ENCODE measurements at regions not wholly inside any gene's neighbourhood (a gene's known extent, or its start where the extent isn't known, plus 50 kb on each side); places are given as distances from the start of the nearest gene placed in this dataset.
A peak's percentile ranks its signal among the peaks of the same experiment; 100 is the strongest.

DNA sequence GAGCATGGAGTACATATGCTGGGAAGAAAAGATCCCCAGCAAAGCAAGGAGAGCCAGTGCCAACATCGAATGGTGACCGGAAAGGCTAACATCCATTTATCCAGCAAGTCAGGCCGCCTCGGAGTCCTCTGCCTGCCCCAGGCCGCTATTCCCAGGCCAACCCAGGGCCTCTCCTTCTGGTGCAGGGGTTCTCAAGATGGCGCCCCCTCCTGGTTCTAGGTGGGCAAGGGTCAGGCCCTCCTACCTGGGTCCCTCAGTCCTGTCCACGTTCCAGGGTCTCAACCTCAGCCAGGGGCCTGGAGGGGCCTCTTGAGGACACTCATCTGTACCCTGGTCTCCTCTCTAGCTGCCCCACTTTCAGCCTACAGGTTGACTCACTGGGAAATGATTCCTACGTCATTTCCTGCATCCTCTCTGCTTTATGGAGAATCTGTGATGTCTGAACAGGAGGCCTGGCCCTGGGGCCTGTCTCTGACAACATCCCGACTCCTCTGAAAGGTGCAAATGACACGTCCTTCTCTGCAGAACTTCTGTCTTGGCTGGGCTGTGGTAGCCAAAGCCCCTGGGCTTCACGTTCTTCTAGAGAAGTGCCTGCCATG, 145.3 kb downstream of the PSMG1 start:
- Histone ChIP-seq H4K8ac (ENCODE audit: low read depth, low read length) (no peak overlapping the region), H2BK5ac (ENCODE audit: low read length) (no peak overlapping the region), H3K4me1 (ENCODE audit: control insufficient read depth in 2 of 2, insufficient read depth in 1 of 2, low read depth in 1 of 2, low read length in 2 of 2) (peaks cover 0 to 1% of the 10 kb centered on the region in 2 donors), H3K9me3 (replicated peaks in 1 of 2; ENCODE audit: control insufficient read depth in 2 of 2, insufficient read depth in 1 of 2, low read depth in 1 of 2, low read length in 2 of 2) (no peaks in the 10 kb centered on the region), H2BK12ac (ENCODE audit: low read length) (no peak overlapping the region), H3K27me3 (ENCODE audit: control insufficient read depth in 3 of 3, insufficient read depth in 3 of 3, low read depth in 1 of 3, low read length in 3 of 3) (no peaks in the 10 kb centered on the region), H3K4me3 (ENCODE audit: low read length in 2 of 2) (no peak overlapping the region), H3K23ac (ENCODE audit: low read depth, low read length, poor library complexity) (no peak overlapping the region), H2BK15ac (ENCODE audit: low read length) (no peak overlapping the region), H3K79me1 (ENCODE audit: low read depth, low read length) (no peaks in the 10 kb centered on the region), H3K27ac (replicated peaks; ENCODE audit: low read length) (no peak overlapping the region), H2AFZ (ENCODE audit: low read length) (peak overlapping the region; percentile 28), H3K18ac (ENCODE audit: low read length) (peak overlapping the region; percentile 22), H3K4me2 (ENCODE audit: insufficient read depth, low read length, poor library complexity, severe bottlenecking) (no peak overlapping the region), H2AK5ac (ENCODE audit: low read depth, low read length) (peak overlapping the region; percentile 15), H3K9ac (ENCODE audit: low read depth, low read length, poor library complexity) (no peak overlapping the region), H3K4ac (ENCODE audit: low read length) (no peak overlapping the region), H3K36me3 (replicated peaks in 1 of 2; ENCODE audit: control insufficient read depth in 2 of 2, insufficient read depth in 2 of 2, low read length in 2 of 2) (no peaks in the 10 kb centered on the region), H2BK120ac (ENCODE audit: low read depth, low read length) (no peak overlapping the region), H3K14ac (ENCODE audit: low read length) (no peak overlapping the region), H4K91ac (ENCODE audit: low read depth, low read length, poor library complexity) (no peak overlapping the region)
- WGBS, 2 donors (ENCODE audit: extremely low coverage in 2 of 2, insufficient read length in 2 of 2, insufficient replicate concordance in 1 of 2) = no CpG with 5 or more reads among the region's 11 CpGs
- DNase-seq (ENCODE audit: low spot score) = no peak

DNA sequence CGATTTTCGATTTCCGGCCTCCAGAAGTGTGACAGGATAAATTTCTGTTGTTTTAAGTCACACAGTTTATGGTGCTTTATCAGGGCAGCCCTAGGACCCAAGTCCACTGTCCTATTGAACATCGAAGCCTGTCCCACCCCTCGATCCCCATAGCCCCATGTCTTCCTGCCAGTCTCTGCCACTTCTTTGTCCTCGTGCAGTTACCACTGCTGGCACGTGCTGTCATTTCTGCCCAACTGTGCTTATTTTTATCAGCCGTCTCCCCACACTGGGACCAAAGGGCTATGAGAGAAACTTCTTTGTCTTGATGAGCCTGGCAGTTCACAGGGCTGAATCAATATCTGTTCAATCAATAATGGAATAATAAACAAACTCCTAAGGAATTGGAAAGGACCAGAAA, 146.7 kb downstream of the PSMG1 start:
- DNase-seq (ENCODE audit: low spot score) = no peak
- Histone ChIP-seq H2BK5ac (ENCODE audit: low read length) (no peak overlapping the region), H3K4me2 (ENCODE audit: insufficient read depth, low read length, poor library complexity, severe bottlenecking) (no peak overlapping the region), H4K91ac (ENCODE audit: low read depth, low read length, poor library complexity) (no peak overlapping the region), H3K18ac (ENCODE audit: low read length) (no peak overlapping the region), H3K79me1 (ENCODE audit: low read depth, low read length) (no peaks in the 10 kb centered on the region), H3K27ac (replicated peaks; ENCODE audit: low read length) (no peak overlapping the region), H2AFZ (ENCODE audit: low read length) (no peak overlapping the region), H3K27me3 (ENCODE audit: control insufficient read depth in 3 of 3, insufficient read depth in 3 of 3, low read depth in 1 of 3, low read length in 3 of 3) (no peaks in the 10 kb centered on the region), H3K4me3 (ENCODE audit: low read length in 2 of 2) (no peak overlapping the region), H3K36me3 (replicated peaks in 1 of 2; ENCODE audit: control insufficient read depth in 2 of 2, insufficient read depth in 2 of 2, low read length in 2 of 2) (no peaks in the 10 kb centered on the region), H2BK120ac (ENCODE audit: low read depth, low read length) (no peak overlapping the region), H3K23ac (ENCODE audit: low read depth, low read length, poor library complexity) (no peak overlapping the region), H3K4me1 (ENCODE audit: control insufficient read depth in 2 of 2, insufficient read depth in 1 of 2, low read depth in 1 of 2, low read length in 2 of 2) (peaks cover 0 to 1% of the 10 kb centered on the region in 2 donors), H4K8ac (ENCODE audit: low read depth, low read length) (no peak overlapping the region), H3K14ac (ENCODE audit: low read length) (no peak overlapping the region), H2BK12ac (ENCODE audit: low read length) (no peak overlapping the region), H3K4ac (ENCODE audit: low read length) (no peak overlapping the region), H3K9me3 (replicated peaks in 1 of 2; ENCODE audit: control insufficient read depth in 2 of 2, insufficient read depth in 1 of 2, low read depth in 1 of 2, low read length in 2 of 2) (no peaks in the 10 kb centered on the region), H2BK15ac (ENCODE audit: low read length) (no peak overlapping the region), H3K9ac (ENCODE audit: low read depth, low read length, poor library complexity) (no peak overlapping the region), H2AK5ac (ENCODE audit: low read depth, low read length) (no peak overlapping the region)
- no CpG with 5 or more reads among the region's 8 CpGs for WGBS, 2 donors (ENCODE audit: extremely low coverage in 2 of 2, insufficient read length in 2 of 2, insufficient replicate concordance in 1 of 2)

DNA sequence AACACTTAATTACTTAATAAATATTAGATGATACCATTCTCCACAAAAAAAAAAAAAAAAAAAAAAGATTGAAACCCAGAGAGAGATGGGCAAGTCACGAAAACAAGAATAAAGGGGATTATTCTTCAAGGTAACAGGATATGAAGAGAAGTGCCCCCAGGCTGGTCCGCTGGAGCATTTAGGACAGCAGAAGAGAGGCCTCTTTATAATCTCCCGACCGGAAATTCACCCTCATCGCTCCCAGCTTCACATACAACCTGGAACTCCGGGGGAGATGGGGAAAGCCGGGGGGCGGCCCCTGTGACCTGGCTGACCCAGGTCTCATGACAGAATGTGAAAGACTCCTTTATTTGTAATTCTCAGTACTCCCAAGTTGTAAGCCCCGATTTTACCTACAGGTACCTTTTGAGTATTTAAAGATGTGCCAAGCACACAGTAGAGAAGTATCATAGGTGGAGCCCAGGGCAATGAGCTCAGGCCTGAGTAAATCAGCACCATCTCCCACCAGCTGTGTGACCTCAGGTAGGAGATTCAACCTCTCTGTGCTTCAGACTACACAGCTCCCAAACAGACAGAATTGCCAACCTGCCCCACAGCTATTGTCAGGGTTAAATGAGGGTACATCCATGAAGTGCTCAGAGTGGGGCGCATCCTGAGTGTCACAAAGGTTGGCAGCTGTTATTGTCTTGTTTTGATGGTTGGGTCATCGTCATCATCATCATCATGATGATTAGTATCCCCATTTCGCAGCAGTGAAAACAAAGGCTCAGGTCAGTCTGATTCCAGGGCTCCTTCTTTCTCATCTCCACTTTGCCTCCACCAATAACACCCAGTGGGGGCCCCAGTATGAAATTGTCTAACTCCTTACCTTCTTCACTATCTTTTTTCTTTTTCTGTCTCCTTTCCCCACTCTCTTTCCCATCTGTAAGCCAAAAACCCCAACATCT, 148.4 kb downstream of the PSMG1 start:
- H3K36me3 ChIP-seq (replicated peaks in 1 of 2; ENCODE audit: control insufficient read depth in 2 of 2, insufficient read depth in 2 of 2, low read length in 2 of 2) = no peaks in the 10 kb centered on the region
- peaks cover 0 to 1% of the 10 kb centered on the region in 2 donors for H3K4me1 ChIP-seq (ENCODE audit: control insufficient read depth in 2 of 2, insufficient read depth in 1 of 2, low read depth in 1 of 2, low read length in 2 of 2)
- H2BK5ac ChIP-seq (ENCODE audit: low read length) = no peak overlapping the region
- H3K9ac ChIP-seq (ENCODE audit: low read depth, low read length, poor library complexity) = no peak overlapping the region
- DNase-seq (ENCODE audit: low spot score) = no peak
- no peak overlapping the region for H3K4ac ChIP-seq (ENCODE audit: low read length)
- no peak overlapping the region for H4K91ac ChIP-seq (ENCODE audit: low read depth, low read length, poor library complexity)
- WGBS, 2 donors (ENCODE audit: extremely low coverage in 2 of 2, insufficient read length in 2 of 2, insufficient replicate concordance in 1 of 2) = no CpG with 5 or more reads among the region's 12 CpGs
- H3K18ac ChIP-seq (ENCODE audit: low read length) = no peak overlapping the region
- no peaks in the 10 kb centered on the region for H3K9me3 ChIP-seq (replicated peaks in 1 of 2; ENCODE audit: control insufficient read depth in 2 of 2, insufficient read depth in 1 of 2, low read depth in 1 of 2, low read length in 2 of 2)
- H2AK5ac ChIP-seq (ENCODE audit: low read depth, low read length) = peak overlapping the region; percentile 44
- H3K23ac ChIP-seq (ENCODE audit: low read depth, low read length, poor library complexity) = no peak overlapping the region
- H2BK15ac ChIP-seq (ENCODE audit: low read length) = no peak overlapping the region
- H2BK120ac ChIP-seq (ENCODE audit: low read depth, low read length) = no peak overlapping the region
- H3K27ac ChIP-seq (replicated peaks; ENCODE audit: low read length) = no peak overlapping the region
- no peak overlapping the region for H2AFZ ChIP-seq (ENCODE audit: low read length)
- H3K14ac ChIP-seq (ENCODE audit: low read length) = no peak overlapping the region
- H3K27me3 ChIP-seq (ENCODE audit: control insufficient read depth in 3 of 3, insufficient read depth in 3 of 3, low read depth in 1 of 3, low read length in 3 of 3) = no peaks in the 10 kb centered on the region
- H2BK12ac ChIP-seq (ENCODE audit: low read length) = no peak overlapping the region
- H3K4me3 ChIP-seq (ENCODE audit: low read length in 2 of 2) = no peak overlapping the region
- H3K79me1 ChIP-seq (ENCODE audit: low read depth, low read length) = no peaks in the 10 kb centered on the region
- no peak overlapping the region for H3K4me2 ChIP-seq (ENCODE audit: insufficient read depth, low read length, poor library complexity, severe bottlenecking)
- no peak overlapping the region for H4K8ac ChIP-seq (ENCODE audit: low read depth, low read length)

DNA sequence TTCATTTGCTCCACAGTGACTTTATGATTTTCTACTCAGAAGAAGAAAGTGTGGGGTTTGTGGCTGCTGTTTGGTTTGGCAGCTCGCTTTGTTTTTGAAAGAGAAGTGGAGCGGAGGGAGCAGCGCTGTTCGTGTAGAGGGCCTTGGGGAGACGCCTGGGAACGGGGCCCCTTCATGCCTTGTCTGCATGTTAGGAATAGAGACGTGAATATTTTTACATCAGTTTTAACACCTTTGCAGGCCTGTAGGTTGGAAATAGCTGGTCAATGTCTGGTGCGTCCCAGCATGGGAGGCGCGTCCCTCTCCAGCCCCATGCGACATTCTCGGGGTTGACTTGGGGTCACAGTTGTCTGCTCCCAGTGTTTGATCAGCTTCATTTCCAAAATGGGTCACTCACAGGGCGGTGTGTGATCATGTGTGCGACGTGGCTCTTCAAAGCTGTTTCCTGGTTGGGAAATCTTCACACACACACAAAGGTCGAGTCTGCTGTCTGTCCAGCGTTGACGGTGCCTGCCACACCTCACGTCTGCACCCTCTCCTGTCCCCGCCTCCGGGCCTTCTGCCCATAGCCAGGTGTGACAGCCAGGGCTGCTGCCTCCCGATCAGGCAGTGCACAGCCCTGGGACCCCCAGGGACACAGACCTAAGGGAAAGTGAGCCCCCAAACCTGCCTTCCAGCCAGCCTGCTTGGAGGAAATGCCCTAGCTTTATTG, 149.2 kb downstream of the PSMG1 start:
- no CpG with 5 or more reads among the region's 22 CpGs for WGBS, 2 donors (ENCODE audit: extremely low coverage in 2 of 2, insufficient read length in 2 of 2, insufficient replicate concordance in 1 of 2)
- Histone ChIP-seq H3K14ac (ENCODE audit: low read length) (no peak overlapping the region), H4K8ac (ENCODE audit: low read depth, low read length) (no peak overlapping the region), H4K91ac (ENCODE audit: low read depth, low read length, poor library complexity) (no peak overlapping the region), H3K4me1 (ENCODE audit: control insufficient read depth in 2 of 2, insufficient read depth in 1 of 2, low read depth in 1 of 2, low read length in 2 of 2) (peaks cover 0 to 1% of the 10 kb centered on the region in 2 donors), H3K9me3 (replicated peaks in 1 of 2; ENCODE audit: control insufficient read depth in 2 of 2, insufficient read depth in 1 of 2, low read depth in 1 of 2, low read length in 2 of 2) (no peaks in the 10 kb centered on the region), H3K4me2 (ENCODE audit: insufficient read depth, low read length, poor library complexity, severe bottlenecking) (no peak overlapping the region), H3K4ac (ENCODE audit: low read length) (no peak overlapping the region), H3K9ac (ENCODE audit: low read depth, low read length, poor library complexity) (no peak overlapping the region), H3K27me3 (ENCODE audit: control insufficient read depth in 3 of 3, insufficient read depth in 3 of 3, low read depth in 1 of 3, low read length in 3 of 3) (no peaks in the 10 kb centered on the region), H2BK5ac (ENCODE audit: low read length) (no peak overlapping the region), H2BK120ac (ENCODE audit: low read depth, low read length) (no peak overlapping the region), H2BK12ac (ENCODE audit: low read length) (no peak overlapping the region), H3K79me1 (ENCODE audit: low read depth, low read length) (no peaks in the 10 kb centered on the region), H3K36me3 (replicated peaks in 1 of 2; ENCODE audit: control insufficient read depth in 2 of 2, insufficient read depth in 2 of 2, low read length in 2 of 2) (no peaks in the 10 kb centered on the region), H2BK15ac (ENCODE audit: low read length) (no peak overlapping the region), H3K4me3 (ENCODE audit: low read length in 2 of 2) (no peak overlapping the region), H2AK5ac (ENCODE audit: low read depth, low read length) (no peak overlapping the region), H3K18ac (ENCODE audit: low read length) (no peak overlapping the region), H3K23ac (ENCODE audit: low read depth, low read length, poor library complexity) (no peak overlapping the region), H3K27ac (replicated peaks; ENCODE audit: low read length) (no peak overlapping the region), H2AFZ (ENCODE audit: low read length) (peak overlapping the region; percentile 9)
- no peak for DNase-seq (ENCODE audit: low spot score)
